Panc1 (cell line): ENCODE measurements at regions not wholly inside any gene's neighbourhood (a gene's known extent, or its start where the extent isn't known, plus 50 kb on each side); places are given as distances from the start of the nearest gene placed in this dataset.

Experiments
- POLR2AphosphoS5 ChIP-seq: IDR thresholded peaks from 2 replicates; pipeline ENCODE4 v1.6.1; 2012; ENCODE audit warnings: mild to moderate bottlenecking, low read depth, low read length, moderate library complexity
- TCF7L2 ChIP-seq: IDR thresholded peaks from 2 replicates; pipeline ENCODE4 v1.6.1; 2011; ENCODE audit warnings: mild to moderate bottlenecking, low read depth, low read length, inconsistent platforms
- TF ChIP-seq, protein P1 (sequence below): fragments of 450-650 bp; IDR thresholded peaks from 2 replicates; pipeline ENCODE4 v1.5.1; 2017; ENCODE audit warnings: mild to moderate bottlenecking
- TF ChIP-seq, protein P2 (sequence below), 2 experiments: IDR thresholded peaks; 2 replicates each; pipeline ENCODE4 v1.6.1; 2011 to 2012; ENCODE audit warnings: low read depth in 2 of 2, control low read depth in 1 of 2, low read length in 1 of 2, mild to moderate bottlenecking in 1 of 2, moderate library complexity in 1 of 2; ENCODE audit not compliant: insufficient read depth in 1 of 2

- TF ChIP-seq, protein P1, sequence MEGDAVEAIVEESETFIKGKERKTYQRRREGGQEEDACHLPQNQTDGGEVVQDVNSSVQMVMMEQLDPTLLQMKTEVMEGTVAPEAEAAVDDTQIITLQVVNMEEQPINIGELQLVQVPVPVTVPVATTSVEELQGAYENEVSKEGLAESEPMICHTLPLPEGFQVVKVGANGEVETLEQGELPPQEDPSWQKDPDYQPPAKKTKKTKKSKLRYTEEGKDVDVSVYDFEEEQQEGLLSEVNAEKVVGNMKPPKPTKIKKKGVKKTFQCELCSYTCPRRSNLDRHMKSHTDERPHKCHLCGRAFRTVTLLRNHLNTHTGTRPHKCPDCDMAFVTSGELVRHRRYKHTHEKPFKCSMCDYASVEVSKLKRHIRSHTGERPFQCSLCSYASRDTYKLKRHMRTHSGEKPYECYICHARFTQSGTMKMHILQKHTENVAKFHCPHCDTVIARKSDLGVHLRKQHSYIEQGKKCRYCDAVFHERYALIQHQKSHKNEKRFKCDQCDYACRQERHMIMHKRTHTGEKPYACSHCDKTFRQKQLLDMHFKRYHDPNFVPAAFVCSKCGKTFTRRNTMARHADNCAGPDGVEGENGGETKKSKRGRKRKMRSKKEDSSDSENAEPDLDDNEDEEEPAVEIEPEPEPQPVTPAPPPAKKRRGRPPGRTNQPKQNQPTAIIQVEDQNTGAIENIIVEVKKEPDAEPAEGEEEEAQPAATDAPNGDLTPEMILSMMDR = no peak
- no peak for TF ChIP-seq TCF7L2
- TF ChIP-seq POLR2AphosphoS5 = no peak
- TF ChIP-seq, protein P2, sequence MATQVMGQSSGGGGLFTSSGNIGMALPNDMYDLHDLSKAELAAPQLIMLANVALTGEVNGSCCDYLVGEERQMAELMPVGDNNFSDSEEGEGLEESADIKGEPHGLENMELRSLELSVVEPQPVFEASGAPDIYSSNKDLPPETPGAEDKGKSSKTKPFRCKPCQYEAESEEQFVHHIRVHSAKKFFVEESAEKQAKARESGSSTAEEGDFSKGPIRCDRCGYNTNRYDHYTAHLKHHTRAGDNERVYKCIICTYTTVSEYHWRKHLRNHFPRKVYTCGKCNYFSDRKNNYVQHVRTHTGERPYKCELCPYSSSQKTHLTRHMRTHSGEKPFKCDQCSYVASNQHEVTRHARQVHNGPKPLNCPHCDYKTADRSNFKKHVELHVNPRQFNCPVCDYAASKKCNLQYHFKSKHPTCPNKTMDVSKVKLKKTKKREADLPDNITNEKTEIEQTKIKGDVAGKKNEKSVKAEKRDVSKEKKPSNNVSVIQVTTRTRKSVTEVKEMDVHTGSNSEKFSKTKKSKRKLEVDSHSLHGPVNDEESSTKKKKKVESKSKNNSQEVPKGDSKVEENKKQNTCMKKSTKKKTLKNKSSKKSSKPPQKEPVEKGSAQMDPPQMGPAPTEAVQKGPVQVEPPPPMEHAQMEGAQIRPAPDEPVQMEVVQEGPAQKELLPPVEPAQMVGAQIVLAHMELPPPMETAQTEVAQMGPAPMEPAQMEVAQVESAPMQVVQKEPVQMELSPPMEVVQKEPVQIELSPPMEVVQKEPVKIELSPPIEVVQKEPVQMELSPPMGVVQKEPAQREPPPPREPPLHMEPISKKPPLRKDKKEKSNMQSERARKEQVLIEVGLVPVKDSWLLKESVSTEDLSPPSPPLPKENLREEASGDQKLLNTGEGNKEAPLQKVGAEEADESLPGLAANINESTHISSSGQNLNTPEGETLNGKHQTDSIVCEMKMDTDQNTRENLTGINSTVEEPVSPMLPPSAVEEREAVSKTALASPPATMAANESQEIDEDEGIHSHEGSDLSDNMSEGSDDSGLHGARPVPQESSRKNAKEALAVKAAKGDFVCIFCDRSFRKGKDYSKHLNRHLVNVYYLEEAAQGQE (IDR thresholded peaks at IDR 0.05; ENCODE audit: insufficient read depth in 1 of 2, low read depth in 2 of 2, low read length in 1 of 2) = no peak
These were observed 1138.3 kb upstream of the LRRTM3 start for GRCh38 chr10:65787571-65787970.
